Breast epithelium (tissue), 3 donors: ENCODE measurements at regions not wholly inside any gene's neighbourhood (a gene's known extent, or its start where the extent isn't known, plus 50 kb on each side); places are given as distances from the start of the nearest gene placed in this dataset.

Experiments used
- POLR2A ChIP-seq: fragments of 450-650 bp; IDR thresholded peaks from one replicate; pipeline ENCODE4 v1.6.1; 2016; ENCODE audit warnings: antibody characterized with exemption, mild to moderate bottlenecking, moderate library complexity
- POLR2AphosphoS5 ChIP-seq, 3 donors: sonication (generic); formaldehyde crosslinking; IDR thresholded peaks; one replicate each; pipeline ENCODE4 v1.6.1; 2017; ENCODE audit warnings: antibody characterized with exemption in 3 of 3
- TF ChIP-seq, protein P1 (sequence below), 3 donors: fragments of 450-650 bp; IDR thresholded peaks; one replicate each; pipeline ENCODE4 v1.5.1; 2016 to 2017; ENCODE audit warnings: antibody characterized with exemption in 3 of 3, mild to moderate bottlenecking in 3 of 3, moderate library complexity in 3 of 3

DNA sequence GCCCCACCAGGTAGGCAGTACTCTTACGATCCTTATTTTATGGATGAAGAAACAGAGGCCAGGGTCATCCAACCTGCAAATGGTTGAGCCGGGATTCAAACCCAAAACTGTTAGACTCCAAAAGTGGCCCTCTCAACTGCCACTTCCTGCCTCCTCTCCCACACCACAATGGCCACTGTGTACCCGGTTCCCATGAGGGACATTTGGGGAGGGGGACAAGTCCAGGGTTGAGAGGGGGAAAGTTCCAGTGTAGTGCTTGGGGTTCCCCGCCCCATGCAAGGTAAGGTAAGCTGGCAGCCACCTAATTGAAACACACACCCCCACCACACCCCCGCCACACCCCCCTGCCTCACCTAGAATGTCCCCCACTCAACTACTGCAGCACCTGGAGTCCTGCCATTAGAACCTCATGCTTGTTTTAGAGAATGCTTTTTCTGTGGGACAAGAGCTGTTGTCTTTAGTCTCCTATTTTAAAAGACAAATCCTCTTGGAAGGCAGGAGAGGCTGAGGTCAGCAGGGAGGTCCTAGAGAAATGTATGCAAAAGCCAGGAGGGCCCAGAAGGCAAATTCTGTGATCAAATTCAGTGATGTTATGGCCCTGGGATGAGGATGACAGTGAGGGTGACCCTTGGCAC, 145.2 kb downstream of the ZFP36L2 start:
- TF ChIP-seq, protein P1, sequence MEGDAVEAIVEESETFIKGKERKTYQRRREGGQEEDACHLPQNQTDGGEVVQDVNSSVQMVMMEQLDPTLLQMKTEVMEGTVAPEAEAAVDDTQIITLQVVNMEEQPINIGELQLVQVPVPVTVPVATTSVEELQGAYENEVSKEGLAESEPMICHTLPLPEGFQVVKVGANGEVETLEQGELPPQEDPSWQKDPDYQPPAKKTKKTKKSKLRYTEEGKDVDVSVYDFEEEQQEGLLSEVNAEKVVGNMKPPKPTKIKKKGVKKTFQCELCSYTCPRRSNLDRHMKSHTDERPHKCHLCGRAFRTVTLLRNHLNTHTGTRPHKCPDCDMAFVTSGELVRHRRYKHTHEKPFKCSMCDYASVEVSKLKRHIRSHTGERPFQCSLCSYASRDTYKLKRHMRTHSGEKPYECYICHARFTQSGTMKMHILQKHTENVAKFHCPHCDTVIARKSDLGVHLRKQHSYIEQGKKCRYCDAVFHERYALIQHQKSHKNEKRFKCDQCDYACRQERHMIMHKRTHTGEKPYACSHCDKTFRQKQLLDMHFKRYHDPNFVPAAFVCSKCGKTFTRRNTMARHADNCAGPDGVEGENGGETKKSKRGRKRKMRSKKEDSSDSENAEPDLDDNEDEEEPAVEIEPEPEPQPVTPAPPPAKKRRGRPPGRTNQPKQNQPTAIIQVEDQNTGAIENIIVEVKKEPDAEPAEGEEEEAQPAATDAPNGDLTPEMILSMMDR (IDR thresholded peaks at IDR 0.05), result no peak
- TF ChIP-seq POLR2A (no peak), POLR2AphosphoS5 (IDR thresholded peaks at IDR 0.05) (no peak)
